Fibroblast of the aortic adventitia (primary cell): ENCODE measurements at regions not wholly inside any gene's neighbourhood (a gene's known extent, or its start where the extent isn't known, plus 50 kb on each side); places are given as distances from the start of the nearest gene placed in this dataset.

Experiments used
- DNase-seq: peaks from one replicate; pipeline ENCODE4 v3.0.0-alpha.2; 2010; ENCODE audit warnings: low read depth
- H3K4me3 ChIP-seq: 2 replicates; pipeline ENCODE4 v1.5.1; 2011; ENCODE audit warnings: low read depth, mild to moderate bottlenecking, control low read depth, low read length, moderate library complexity
- CTCF ChIP-seq: IDR thresholded peaks from 2 replicates; pipeline ENCODE4 v1.5.1; 2011; ENCODE audit warnings: mild to moderate bottlenecking, low read length, control low read depth, inconsistent platforms; ENCODE audit not compliant: insufficient read depth

GRCh38 chr6:14322841-14323240 is 205.3 kb downstream of the CD83 start:
- no peak overlapping the region for H3K4me3 ChIP-seq
- no peak for TF ChIP-seq CTCF
- DNase-seq = no peak

GRCh38 chr6:14326774-14327173 is 209.2 kb downstream of the CD83 start:
- DNase-seq = no peak
- TF ChIP-seq CTCF = no peak
- H3K4me3 ChIP-seq = no peak overlapping the region

- no peak for TF ChIP-seq CTCF
- DNase-seq = no peak
- H3K4me3 ChIP-seq = no peak overlapping the region
Observed at GRCh38 chr6:14328163-14328562, 210.6 kb downstream of the CD83 start.

- TF ChIP-seq CTCF = no peak
- DNase-seq = peak; percentile 54
- no peak overlapping the region for H3K4me3 ChIP-seq
Observed at GRCh38 chr6:14333556-14334305, 216.2 kb downstream of the CD83 start.

- DNase-seq = no peak
- TF ChIP-seq CTCF = no peak
- no peak overlapping the region for H3K4me3 ChIP-seq
Observed at GRCh38 chr6:14335071-14335470, 217.5 kb downstream of the CD83 start.

GRCh38 chr6:14337152-14337551 is 219.6 kb downstream of the CD83 start:
- DNase-seq = peak; percentile 27

More at GRCh38 chr6:14337152-14337551, 219.6 kb downstream of the CD83 start:
- H3K4me3 ChIP-seq = no peak overlapping the region
- TF ChIP-seq CTCF = no peak
